GM18519 (cell line): ENCODE measurements at regions not wholly inside any gene's neighbourhood (a gene's known extent, or its start where the extent isn't known, plus 50 kb on each side); places are given as distances from the start of the nearest gene placed in this dataset.

Experiments
- ATAC-seq: cut with Tn5 transposase; IDR thresholded peaks from one replicate; pipeline ENCODE4 v1.9.1; 2021; ENCODE audit warnings: mild to moderate bottlenecking, moderate library complexity; ENCODE audit not compliant: unreplicated experiment, low FRiP score

- no peak for ATAC-seq
These were observed 181.4 kb upstream of the SHH start for GRCh38 chr7:155993420-155994278.

GRCh38 chr7:155992974-155993373, 180.7 kb upstream of the SHH start:
- no peak for ATAC-seq

- no peak for ATAC-seq
These were observed 180.3 kb upstream of the SHH start for GRCh38 chr7:155992538-155992937.

- ATAC-seq, result no peak
These were observed 179.8 kb upstream of the SHH start for GRCh38 chr7:155992107-155992506.

GRCh38 chr7:155991470-155991869, 179.2 kb upstream of the SHH start:
- ATAC-seq, result no peak

- no peak for ATAC-seq
These were observed 176.2 kb upstream of the SHH start for GRCh38 chr7:155988416-155988815.

- no peak for ATAC-seq
These were observed 175.5 kb upstream of the SHH start for GRCh38 chr7:155987681-155988235.

GRCh38 chr7:155986497-155987160, 174.4 kb upstream of the SHH start:
- ATAC-seq, result no peak

GRCh38 chr7:155985518-155986250, 173.4 kb upstream of the SHH start:
- no peak for ATAC-seq

GRCh38 chr7:155984609-155985405, 172.5 kb upstream of the SHH start:
- ATAC-seq, result no peak

- ATAC-seq, result no peak
These were observed 171.8 kb upstream of the SHH start for GRCh38 chr7:155984028-155984580.

GRCh38 chr7:155983176-155983815, 171.0 kb upstream of the SHH start:
- ATAC-seq, result no peak

GRCh38 chr7:155981703-155982102, 169.4 kb upstream of the SHH start:
- ATAC-seq, result no peak

- ATAC-seq, result no peak
These were observed 168.6 kb upstream of the SHH start for GRCh38 chr7:155980841-155981240.

- ATAC-seq, result no peak
These were observed 167.7 kb upstream of the SHH start for GRCh38 chr7:155979994-155980393.

- ATAC-seq, result no peak
These were observed 167.3 kb upstream of the SHH start for GRCh38 chr7:155979566-155979965.

GRCh38 chr7:155975490-155975889, 163.2 kb upstream of the SHH start:
- ATAC-seq, result no peak

GRCh38 chr7:155974186-155974897, 162.1 kb upstream of the SHH start:
- no peak for ATAC-seq
